ENCODE measurements at regions not wholly inside any gene's neighbourhood (a gene's known extent, or its start where the extent isn't known, plus 50 kb on each side); places are given as distances from the start of the nearest gene placed in this dataset.

- DNase-seq (ENCODE audit: insufficient read length, low spot score) (no peak), FAIRE-seq (no peak)
- TF ChIP-seq CTCF (IDR thresholded peaks at IDR 0.05; ENCODE audit: insufficient read depth, missing control alignments): no peak
These were observed 83.2 kb upstream of the NREP start for GRCh38 chr5:111840036-111840674.

GRCh38 chr5:111839438-111839837, 82.4 kb upstream of the NREP start:
- TF ChIP-seq CTCF (IDR thresholded peaks at IDR 0.05; ENCODE audit: insufficient read depth, missing control alignments): no peak
- no peak for FAIRE-seq
- no peak for DNase-seq (ENCODE audit: insufficient read length, low spot score)

- FAIRE-seq (no peak), DNase-seq (ENCODE audit: insufficient read length, low spot score) (no peak)
- no peak for TF ChIP-seq CTCF (IDR thresholded peaks at IDR 0.05; ENCODE audit: insufficient read depth, missing control alignments)
These were observed 79.4 kb upstream of the NREP start for GRCh38 chr5:111836426-111836825.

- no peak for FAIRE-seq
- TF ChIP-seq CTCF (IDR thresholded peaks at IDR 0.05; ENCODE audit: insufficient read depth, missing control alignments): no peak
- no peak for DNase-seq (ENCODE audit: insufficient read length, low spot score)
These were observed 78.1 kb upstream of the NREP start for GRCh38 chr5:111834926-111835599.

- no peak for DNase-seq (ENCODE audit: insufficient read length, low spot score)
- no peak for FAIRE-seq
- TF ChIP-seq CTCF (IDR thresholded peaks at IDR 0.05; ENCODE audit: insufficient read depth, missing control alignments): no peak
These were observed 73.3 kb upstream of the NREP start for GRCh38 chr5:111830333-111830732.

- FAIRE-seq: no peak
- TF ChIP-seq CTCF (IDR thresholded peaks at IDR 0.05; ENCODE audit: insufficient read depth, missing control alignments): no peak
These were observed 72.7 kb upstream of the NREP start for GRCh38 chr5:111829701-111830100.

GRCh38 chr5:111826064-111826463, 69.1 kb upstream of the NREP start:
- FAIRE-seq: no peak
- DNase-seq (ENCODE audit: insufficient read length, low spot score): no peak
- no peak for TF ChIP-seq CTCF (IDR thresholded peaks at IDR 0.05; ENCODE audit: insufficient read depth, missing control alignments)

More at GRCh38 chr5:111829701-111830100, 72.7 kb upstream of the NREP start:
- no peak for DNase-seq (ENCODE audit: insufficient read length, low spot score)
